Lung (tissue), 11 donors: ENCODE measurements at regions not wholly inside any gene's neighbourhood (a gene's known extent, or its start where the extent isn't known, plus 50 kb on each side); places are given as distances from the start of the nearest gene placed in this dataset.

ENCODE experiments used
- ATAC-seq: fragments of 200-7000 bp; cut with Tn5 transposase; one replicate; pipeline ENCODE4 v1.9.1; 2020; ENCODE audit warnings: moderate number of reproducible peaks; ENCODE audit not compliant: insufficient read depth, low FRiP score
- DNase-seq, 3 donors: peaks; one replicate each; pipeline ENCODE4 v3.0.0-alpha.2; 2013 to 2017
- H3K27ac ChIP-seq, 2 donors: one replicate each; pipeline ENCODE4 v1.5.1; 2013; ENCODE audit warnings: mild to moderate bottlenecking in 2 of 2, moderate library complexity in 2 of 2, control low read depth in 1 of 2, inconsistent platforms in 1 of 2, low read depth in 1 of 2, low read length in 1 of 2
- H3K27me3 ChIP-seq, 3 donors: one replicate each; pipeline ENCODE4 v1.5.1; 2013; ENCODE audit warnings: low read length in 2 of 3; ENCODE audit not compliant: control insufficient read depth in 3 of 3, insufficient read depth in 3 of 3
- H3K36me3 ChIP-seq, 4 donors: one replicate each; pipeline ENCODE4 v1.5.1; 2013; ENCODE audit warnings: low read length in 4 of 4, mild to moderate bottlenecking in 1 of 4, moderate library complexity in 1 of 4; ENCODE audit not compliant: control insufficient read depth in 4 of 4, insufficient read depth in 4 of 4
- H3K4me1 ChIP-seq, 5 donors: one replicate each; pipeline ENCODE4 v1.5.1; 2013; ENCODE audit warnings: low read length in 5 of 5, mild to moderate bottlenecking in 2 of 5, moderate library complexity in 1 of 5; ENCODE audit not compliant: control insufficient read depth in 5 of 5, insufficient read depth in 5 of 5
- H3K4me3 ChIP-seq: one replicate; pipeline ENCODE4 v1.5.1; 2013; ENCODE audit warnings: mild to moderate bottlenecking, control low read depth, moderate library complexity
- H3K9ac ChIP-seq, 2 donors: one replicate each; pipeline ENCODE4 v1.5.1; 2013; ENCODE audit warnings: low read length in 2 of 2, control low read depth in 1 of 2; ENCODE audit not compliant: insufficient read depth in 1 of 2
- H3K9me3 ChIP-seq, 4 donors: one replicate each; pipeline ENCODE4 v1.5.1; 2013; ENCODE audit warnings: low read length in 3 of 4, mild to moderate bottlenecking in 1 of 4, moderate library complexity in 1 of 4; ENCODE audit not compliant: control insufficient read depth in 4 of 4, insufficient read depth in 3 of 4
- CTCF ChIP-seq: IDR thresholded peaks from 2 replicates; pipeline ENCODE4 v1.5.1; 2012; ENCODE audit warnings: mild to moderate bottlenecking; ENCODE audit errors: control extremely low read depth, extremely low read depth
- WGBS, 2 donors: extraction: QIAGEN DNeasy Blood & Tissue Kit; methylation state at CpG; one replicate each; pipeline ENCODE4 v1.1.7; 2013; 5-methylcytosine and 5-hydroxymethylcytosine counted together
- donor health status: control.
- donor health status: control.
- donor health status: Bipolar disorder and iron deficiency.
- donor health status: healthy.
- donor health status: DM: yes; HTN: yes; CAD: no.

- no peak overlapping the region for H3K27ac ChIP-seq
- H3K4me3 ChIP-seq: no peak overlapping the region
- H3K27me3 ChIP-seq: peaks cover 0 to 15% (median under 1%) of the 10 kb centered on the region in 3 donors
- peaks cover 0 to 2% (median 0%) of the 10 kb centered on the region in 4 donors for H3K9me3 ChIP-seq
- TF ChIP-seq CTCF: no peak
- DNase-seq: no peak
- 81 to 87% methylated on average over 1 of the region's 1 CpG for WGBS, 2 donors
- no peaks in the 10 kb centered on the region for H3K4me1 ChIP-seq
- no peak for ATAC-seq
- H3K36me3 ChIP-seq: no peaks in the 10 kb centered on the region
- no peak overlapping the region for H3K9ac ChIP-seq
These were observed 410.2 kb downstream of the FAM47A start for GRCh38 chrX:33721927-33722326.

- DNase-seq: no peak
- no peak for TF ChIP-seq CTCF
- no peak overlapping the region for H3K4me3 ChIP-seq
- H3K9ac ChIP-seq: no peak overlapping the region
- no peak overlapping the region for H3K27ac ChIP-seq
- H3K4me1 ChIP-seq: no peaks in the 10 kb centered on the region
- no peak for ATAC-seq
- 60 to 78% methylated on average over 1 of the region's 1 CpG for WGBS, 2 donors
- H3K36me3 ChIP-seq: no peaks in the 10 kb centered on the region
- H3K27me3 ChIP-seq: no peaks in the 10 kb centered on the region
- no peaks in the 10 kb centered on the region for H3K9me3 ChIP-seq
These were observed 446.0 kb downstream of the FAM47A start for GRCh38 chrX:33686105-33686504.
